HepG2 (cell line): ENCODE measurements at regions not wholly inside any gene's neighbourhood (a gene's known extent, or its start where the extent isn't known, plus 50 kb on each side); places are given as distances from the start of the nearest gene placed in this dataset.
A peak's percentile ranks its signal among the peaks of the same experiment; 100 is the strongest.

Experiments used
- ASH2L ChIP-seq: fragments of 300-600, 200-600 bp; sonication (generic); IDR thresholded peaks from 2 replicates; pipeline ENCODE4 v1.7.0; 2017; ENCODE audit warnings: low read depth, mild to moderate bottlenecking, moderate library complexity, mixed read lengths, low read length; ENCODE audit not compliant: insufficient read length
- ELF1 ChIP-seq: sonication (generic); formaldehyde crosslinking; IDR thresholded peaks from 2 replicates; pipeline ENCODE4 v1.4.0; 2020; ENCODE audit warnings: missing genetic modification reagents
- IRF1 ChIP-seq: sonication (generic); formaldehyde crosslinking; IDR thresholded peaks from 2 replicates; pipeline ENCODE4 v1.4.0; 2020; ENCODE audit warnings: low read depth, mild to moderate bottlenecking, missing genetic modification reagents
- IRX3 ChIP-seq: sonication (generic); formaldehyde crosslinking; IDR thresholded peaks from 2 replicates; pipeline ENCODE4 v1.8.1; 2023; ENCODE audit warnings: mild to moderate bottlenecking, low read depth, missing genetic modification reagents, borderline replicate concordance
- RNF2 ChIP-seq: fragments of 450-650 bp; conservative IDR thresholded peaks from 2 replicates; pipeline ENCODE4 v1.6.1; 2016; ENCODE audit warnings: low read depth
- TRIM22 ChIP-seq: fragments of 450-650 bp; IDR thresholded peaks from 2 replicates; pipeline ENCODE4 v1.6.1; 2017
- ZBTB1 ChIP-seq: sonication (generic); formaldehyde crosslinking; IDR thresholded peaks from 2 replicates; pipeline ENCODE4 v1.4.0; 2020; ENCODE audit warnings: missing genetic modification reagents, borderline replicate concordance
- ZNF224 ChIP-seq: sonication (generic); formaldehyde crosslinking; IDR thresholded peaks from 2 replicates; pipeline ENCODE4 v1.5.0; 2020; ENCODE audit warnings: mild to moderate bottlenecking, missing genetic modification reagents
- ZNF33B ChIP-seq: sonication (generic); formaldehyde crosslinking; IDR thresholded peaks from 2 replicates; pipeline ENCODE4 v1.5.1; 2020; ENCODE audit warnings: mild to moderate bottlenecking, missing genetic modification reagents
- ZNF549 ChIP-seq: sonication (generic); formaldehyde crosslinking; IDR thresholded peaks from 2 replicates; pipeline ENCODE4 v1.5.0; 2020; ENCODE audit warnings: missing genetic modification reagents
- TF ChIP-seq, protein P1 (sequence below): sonication (generic); formaldehyde crosslinking; IDR thresholded peaks from 2 replicates; pipeline ENCODE4 v1.9.0; 2021; ENCODE audit warnings: mild to moderate bottlenecking, missing genetic modification reagents
- TF ChIP-seq, protein P2 (sequence below): sonication (generic); formaldehyde crosslinking; IDR thresholded peaks from 2 replicates; pipeline ENCODE4 v1.8.1; 2023; ENCODE audit warnings: missing genetic modification reagents, inconsistent platforms, borderline replicate concordance
- TF ChIP-seq, protein P3 (sequence below): sonication (generic); formaldehyde crosslinking; IDR thresholded peaks from 2 replicates; pipeline ENCODE4 v1.8.0; 2022; ENCODE audit warnings: mild to moderate bottlenecking, missing genetic modification reagents
- TF ChIP-seq, protein P4 (sequence below): sonication (generic); formaldehyde crosslinking; IDR thresholded peaks from 2 replicates; pipeline ENCODE4 v1.8.1; 2023; ENCODE audit warnings: mild to moderate bottlenecking, missing genetic modification reagents
- TF ChIP-seq, protein P5 (sequence below): sonication (generic); formaldehyde crosslinking; IDR thresholded peaks from 2 replicates; pipeline ENCODE4 v1.8.1; 2023; ENCODE audit warnings: mild to moderate bottlenecking, inconsistent platforms, moderate library complexity, missing genetic modification reagents, borderline replicate concordance

DNA sequence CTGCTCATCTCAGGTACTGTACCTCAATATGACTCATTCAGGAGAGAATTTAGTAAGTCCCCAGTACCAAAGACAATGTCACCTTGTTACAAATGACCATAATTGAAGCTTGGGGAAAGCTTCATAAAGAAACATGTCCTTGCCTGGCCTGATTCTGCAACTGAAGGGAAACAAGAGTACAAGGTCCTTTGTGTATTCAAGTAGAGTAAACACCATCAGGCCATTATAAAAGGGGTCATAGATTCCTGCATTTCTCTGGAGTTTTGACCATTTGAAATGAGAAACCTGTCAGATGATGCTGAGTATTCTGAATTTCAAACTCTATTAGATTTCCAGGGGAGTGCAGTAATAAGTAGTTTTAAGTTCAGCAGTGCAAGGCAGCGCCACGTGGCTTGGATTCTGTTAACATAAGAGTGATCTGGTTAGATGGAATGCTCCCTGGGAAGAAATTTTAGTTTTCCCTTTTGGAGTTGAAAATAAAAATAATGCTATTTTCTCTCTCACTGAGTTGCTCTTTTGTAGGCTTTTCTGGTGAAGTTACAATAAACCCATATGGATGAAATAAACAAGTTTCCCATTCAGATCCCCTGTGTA is 1054.3 kb downstream of the EPHA7 start (continued):
- TF ChIP-seq, protein P1, sequence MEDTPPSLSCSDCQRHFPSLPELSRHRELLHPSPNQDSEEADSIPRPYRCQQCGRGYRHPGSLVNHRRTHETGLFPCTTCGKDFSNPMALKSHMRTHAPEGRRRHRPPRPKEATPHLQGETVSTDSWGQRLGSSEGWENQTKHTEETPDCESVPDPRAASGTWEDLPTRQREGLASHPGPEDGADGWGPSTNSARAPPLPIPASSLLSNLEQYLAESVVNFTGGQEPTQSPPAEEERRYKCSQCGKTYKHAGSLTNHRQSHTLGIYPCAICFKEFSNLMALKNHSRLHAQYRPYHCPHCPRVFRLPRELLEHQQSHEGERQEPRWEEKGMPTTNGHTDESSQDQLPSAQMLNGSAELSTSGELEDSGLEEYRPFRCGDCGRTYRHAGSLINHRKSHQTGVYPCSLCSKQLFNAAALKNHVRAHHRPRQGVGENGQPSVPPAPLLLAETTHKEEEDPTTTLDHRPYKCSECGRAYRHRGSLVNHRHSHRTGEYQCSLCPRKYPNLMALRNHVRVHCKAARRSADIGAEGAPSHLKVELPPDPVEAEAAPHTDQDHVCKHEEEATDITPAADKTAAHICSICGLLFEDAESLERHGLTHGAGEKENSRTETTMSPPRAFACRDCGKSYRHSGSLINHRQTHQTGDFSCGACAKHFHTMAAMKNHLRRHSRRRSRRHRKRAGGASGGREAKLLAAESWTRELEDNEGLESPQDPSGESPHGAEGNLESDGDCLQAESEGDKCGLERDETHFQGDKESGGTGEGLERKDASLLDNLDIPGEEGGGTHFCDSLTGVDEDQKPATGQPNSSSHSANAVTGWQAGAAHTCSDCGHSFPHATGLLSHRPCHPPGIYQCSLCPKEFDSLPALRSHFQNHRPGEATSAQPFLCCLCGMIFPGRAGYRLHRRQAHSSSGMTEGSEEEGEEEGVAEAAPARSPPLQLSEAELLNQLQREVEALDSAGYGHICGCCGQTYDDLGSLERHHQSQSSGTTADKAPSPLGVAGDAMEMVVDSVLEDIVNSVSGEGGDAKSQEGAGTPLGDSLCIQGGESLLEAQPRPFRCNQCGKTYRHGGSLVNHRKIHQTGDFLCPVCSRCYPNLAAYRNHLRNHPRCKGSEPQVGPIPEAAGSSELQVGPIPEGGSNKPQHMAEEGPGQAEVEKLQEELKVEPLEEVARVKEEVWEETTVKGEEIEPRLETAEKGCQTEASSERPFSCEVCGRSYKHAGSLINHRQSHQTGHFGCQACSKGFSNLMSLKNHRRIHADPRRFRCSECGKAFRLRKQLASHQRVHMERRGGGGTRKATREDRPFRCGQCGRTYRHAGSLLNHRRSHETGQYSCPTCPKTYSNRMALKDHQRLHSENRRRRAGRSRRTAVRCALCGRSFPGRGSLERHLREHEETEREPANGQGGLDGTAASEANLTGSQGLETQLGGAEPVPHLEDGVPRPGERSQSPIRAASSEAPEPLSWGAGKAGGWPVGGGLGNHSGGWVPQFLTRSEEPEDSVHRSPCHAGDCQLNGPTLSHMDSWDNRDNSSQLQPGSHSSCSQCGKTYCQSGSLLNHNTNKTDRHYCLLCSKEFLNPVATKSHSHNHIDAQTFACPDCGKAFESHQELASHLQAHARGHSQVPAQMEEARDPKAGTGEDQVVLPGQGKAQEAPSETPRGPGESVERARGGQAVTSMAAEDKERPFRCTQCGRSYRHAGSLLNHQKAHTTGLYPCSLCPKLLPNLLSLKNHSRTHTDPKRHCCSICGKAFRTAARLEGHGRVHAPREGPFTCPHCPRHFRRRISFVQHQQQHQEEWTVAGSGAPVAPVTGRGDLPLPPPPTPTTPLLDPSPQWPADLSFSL (CRISPR knock-in tag), result no peak
- TF ChIP-seq ASH2L (peak; percentile 80), IRF1 (CRISPR knock-in tag) (no peak), TRIM22 (no peak), RNF2 (no peak), ELF1 (CRISPR knock-in tag) (no peak), ZNF224 (CRISPR knock-in tag) (no peak), ZNF33B (CRISPR knock-in tag) (no peak), ZBTB1 (CRISPR knock-in tag) (no peak), ZNF549 (CRISPR knock-in tag) (no peak), IRX3 (CRISPR knock-in tag) (no peak)
- TF ChIP-seq, protein P2, sequence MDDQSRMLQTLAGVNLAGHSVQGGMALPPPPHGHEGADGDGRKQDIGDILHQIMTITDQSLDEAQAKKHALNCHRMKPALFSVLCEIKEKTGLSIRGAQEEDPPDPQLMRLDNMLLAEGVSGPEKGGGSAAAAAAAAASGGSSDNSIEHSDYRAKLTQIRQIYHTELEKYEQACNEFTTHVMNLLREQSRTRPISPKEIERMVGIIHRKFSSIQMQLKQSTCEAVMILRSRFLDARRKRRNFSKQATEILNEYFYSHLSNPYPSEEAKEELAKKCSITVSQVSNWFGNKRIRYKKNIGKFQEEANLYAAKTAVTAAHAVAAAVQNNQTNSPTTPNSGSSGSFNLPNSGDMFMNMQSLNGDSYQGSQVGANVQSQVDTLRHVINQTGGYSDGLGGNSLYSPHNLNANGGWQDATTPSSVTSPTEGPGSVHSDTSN (CRISPR knock-in tag), result no peak
- TF ChIP-seq, protein P3, sequence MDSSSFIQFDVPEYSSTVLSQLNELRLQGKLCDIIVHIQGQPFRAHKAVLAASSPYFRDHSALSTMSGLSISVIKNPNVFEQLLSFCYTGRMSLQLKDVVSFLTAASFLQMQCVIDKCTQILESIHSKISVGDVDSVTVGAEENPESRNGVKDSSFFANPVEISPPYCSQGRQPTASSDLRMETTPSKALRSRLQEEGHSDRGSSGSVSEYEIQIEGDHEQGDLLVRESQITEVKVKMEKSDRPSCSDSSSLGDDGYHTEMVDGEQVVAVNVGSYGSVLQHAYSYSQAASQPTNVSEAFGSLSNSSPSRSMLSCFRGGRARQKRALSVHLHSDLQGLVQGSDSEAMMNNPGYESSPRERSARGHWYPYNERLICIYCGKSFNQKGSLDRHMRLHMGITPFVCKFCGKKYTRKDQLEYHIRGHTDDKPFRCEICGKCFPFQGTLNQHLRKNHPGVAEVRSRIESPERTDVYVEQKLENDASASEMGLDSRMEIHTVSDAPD, result no peak
- TF ChIP-seq, protein P4, sequence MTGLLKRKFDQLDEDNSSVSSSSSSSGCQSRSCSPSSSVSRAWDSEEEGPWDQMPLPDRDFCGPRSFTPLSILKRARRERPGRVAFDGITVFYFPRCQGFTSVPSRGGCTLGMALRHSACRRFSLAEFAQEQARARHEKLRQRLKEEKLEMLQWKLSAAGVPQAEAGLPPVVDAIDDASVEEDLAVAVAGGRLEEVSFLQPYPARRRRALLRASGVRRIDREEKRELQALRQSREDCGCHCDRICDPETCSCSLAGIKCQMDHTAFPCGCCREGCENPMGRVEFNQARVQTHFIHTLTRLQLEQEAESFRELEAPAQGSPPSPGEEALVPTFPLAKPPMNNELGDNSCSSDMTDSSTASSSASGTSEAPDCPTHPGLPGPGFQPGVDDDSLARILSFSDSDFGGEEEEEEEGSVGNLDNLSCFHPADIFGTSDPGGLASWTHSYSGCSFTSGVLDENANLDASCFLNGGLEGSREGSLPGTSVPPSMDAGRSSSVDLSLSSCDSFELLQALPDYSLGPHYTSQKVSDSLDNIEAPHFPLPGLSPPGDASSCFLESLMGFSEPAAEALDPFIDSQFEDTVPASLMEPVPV (CRISPR knock-in tag), result no peak
- TF ChIP-seq, protein P5, sequence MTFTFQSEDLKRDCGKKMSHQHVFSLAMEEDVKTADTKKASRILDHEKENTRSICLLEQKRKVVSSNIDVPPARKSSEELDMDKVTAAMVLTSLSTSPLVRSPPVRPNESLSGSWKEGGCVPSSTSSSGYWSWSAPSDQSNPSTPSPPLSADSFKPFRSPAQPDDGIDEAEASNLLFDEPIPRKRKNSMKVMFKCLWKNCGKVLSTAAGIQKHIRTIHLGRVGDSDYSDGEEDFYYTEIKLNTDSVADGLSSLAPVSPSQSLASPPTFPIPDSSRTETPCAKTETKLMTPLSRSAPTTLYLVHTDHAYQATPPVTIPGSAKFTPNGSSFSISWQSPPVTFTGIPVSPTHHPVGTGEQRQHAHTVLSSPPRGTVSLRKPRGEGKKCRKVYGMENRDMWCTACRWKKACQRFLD (CRISPR knock-in tag), result no peak
